GM19468 (cell line): ENCODE measurements at regions not wholly inside any gene's neighbourhood (a gene's known extent, or its start where the extent isn't known, plus 50 kb on each side); places are given as distances from the start of the nearest gene placed in this dataset.

Source experiments
- ATAC-seq: cut with Tn5 transposase; IDR thresholded peaks from one replicate; pipeline ENCODE4 v1.9.1; 2021; ENCODE audit warnings: mild to moderate bottlenecking, moderate library complexity, moderate number of reproducible peaks; ENCODE audit not compliant: unreplicated experiment; ENCODE audit errors: extremely low read depth

GRCh38 chr2:67006373-67006960 lies 390.7 kb upstream of the ETAA1 start:
- ATAC-seq = no peak

GRCh38 chr2:67008155-67008554 lies 389.0 kb upstream of the ETAA1 start:
- ATAC-seq = no peak

GRCh38 chr2:67012165-67012564 lies 385.0 kb upstream of the ETAA1 start:
- ATAC-seq = no peak

GRCh38 chr2:67013821-67014220 lies 383.3 kb upstream of the ETAA1 start:
- ATAC-seq = no peak

GRCh38 chr2:67015681-67016080 lies 381.5 kb upstream of the ETAA1 start:
- ATAC-seq = no peak

GRCh38 chr2:67018301-67018700 lies 378.8 kb upstream of the ETAA1 start:
- no peak for ATAC-seq

GRCh38 chr2:67032076-67032475 lies 365.1 kb upstream of the ETAA1 start:
- ATAC-seq = no peak

GRCh38 chr2:67036444-67036843 lies 360.7 kb upstream of the ETAA1 start:
- ATAC-seq = no peak

GRCh38 chr2:67037655-67038054 lies 359.5 kb upstream of the ETAA1 start:
- ATAC-seq = no peak

- no peak for ATAC-seq
Measured at GRCh38 chr2:67038195-67038594, 358.9 kb upstream of the ETAA1 start.

- ATAC-seq = no peak
Measured at GRCh38 chr2:67039058-67039457, 358.1 kb upstream of the ETAA1 start.

- ATAC-seq = no peak
Measured at GRCh38 chr2:67039517-67040103, 357.5 kb upstream of the ETAA1 start.

- ATAC-seq = no peak
Measured at GRCh38 chr2:67041051-67041450, 356.1 kb upstream of the ETAA1 start.

GRCh38 chr2:67043781-67044478 lies 353.2 kb upstream of the ETAA1 start:
- ATAC-seq = no peak

- no peak for ATAC-seq
Measured at GRCh38 chr2:67046591-67046990, 350.5 kb upstream of the ETAA1 start.

GRCh38 chr2:67048314-67048713 lies 348.8 kb upstream of the ETAA1 start:
- ATAC-seq = no peak

- no peak for ATAC-seq
Measured at GRCh38 chr2:67050622-67051021, 346.5 kb upstream of the ETAA1 start.

GRCh38 chr2:67054728-67055127 lies 342.4 kb upstream of the ETAA1 start:
- ATAC-seq = no peak

GRCh38 chr2:67055387-67056304 lies 341.5 kb upstream of the ETAA1 start:
- no peak for ATAC-seq

- no peak for ATAC-seq
Measured at GRCh38 chr2:67057123-67057522, 340.0 kb upstream of the ETAA1 start.
